ENCODE measurements at regions not wholly inside any gene's neighbourhood (a gene's known extent, or its start where the extent isn't known, plus 50 kb on each side); places are given as distances from the start of the nearest gene placed in this dataset.

DNA sequence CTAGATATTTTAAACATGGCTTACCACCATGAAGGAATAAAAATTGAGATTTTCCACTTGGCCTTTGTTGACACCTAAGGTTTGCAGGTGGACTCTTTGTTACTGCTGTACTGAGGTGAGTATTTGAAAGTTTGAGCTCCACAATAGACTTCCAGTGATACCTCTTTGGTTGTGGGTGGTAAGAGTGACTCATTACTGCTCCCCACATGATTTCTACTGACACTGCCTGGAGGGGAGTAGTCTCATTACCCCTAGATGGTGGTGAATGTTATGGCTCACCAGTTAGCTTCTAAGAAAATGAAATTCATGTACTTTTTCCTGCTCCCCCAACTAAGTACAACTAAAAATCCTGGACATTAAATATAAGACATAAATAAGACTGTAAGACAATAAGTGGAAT lies 1183.1 kb upstream of the TMEFF2 start:
- DNase-seq (ENCODE audit: low spot score) = no peak
- POLR2A ChIA-PET (ENCODE audit: low non-redundant PET) = no interaction called here
- H3K9me3 ChIP-seq (ENCODE audit: low read depth, low read length, poor library complexity, severe bottlenecking) = no peaks in the 10 kb centered on the region
- no peaks in the 10 kb centered on the region for H3K36me3 ChIP-seq (ENCODE audit: insufficient read depth, low read length, poor library complexity, severe bottlenecking)
- no peak for TF ChIP-seq EZH2 (IDR thresholded peaks at IDR 0.05; ENCODE audit: borderline replicate concordance, low read depth, low read length, poor library complexity, severe bottlenecking)
- TF ChIP-seq, protein P1, sequence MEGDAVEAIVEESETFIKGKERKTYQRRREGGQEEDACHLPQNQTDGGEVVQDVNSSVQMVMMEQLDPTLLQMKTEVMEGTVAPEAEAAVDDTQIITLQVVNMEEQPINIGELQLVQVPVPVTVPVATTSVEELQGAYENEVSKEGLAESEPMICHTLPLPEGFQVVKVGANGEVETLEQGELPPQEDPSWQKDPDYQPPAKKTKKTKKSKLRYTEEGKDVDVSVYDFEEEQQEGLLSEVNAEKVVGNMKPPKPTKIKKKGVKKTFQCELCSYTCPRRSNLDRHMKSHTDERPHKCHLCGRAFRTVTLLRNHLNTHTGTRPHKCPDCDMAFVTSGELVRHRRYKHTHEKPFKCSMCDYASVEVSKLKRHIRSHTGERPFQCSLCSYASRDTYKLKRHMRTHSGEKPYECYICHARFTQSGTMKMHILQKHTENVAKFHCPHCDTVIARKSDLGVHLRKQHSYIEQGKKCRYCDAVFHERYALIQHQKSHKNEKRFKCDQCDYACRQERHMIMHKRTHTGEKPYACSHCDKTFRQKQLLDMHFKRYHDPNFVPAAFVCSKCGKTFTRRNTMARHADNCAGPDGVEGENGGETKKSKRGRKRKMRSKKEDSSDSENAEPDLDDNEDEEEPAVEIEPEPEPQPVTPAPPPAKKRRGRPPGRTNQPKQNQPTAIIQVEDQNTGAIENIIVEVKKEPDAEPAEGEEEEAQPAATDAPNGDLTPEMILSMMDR (conservative IDR thresholded peaks at IDR 0.05; ENCODE audit: low read depth, low read length) = no peak
- H3K4me3 ChIP-seq (ENCODE audit: low read depth, low read length, poor library complexity, severe bottlenecking) = no peak overlapping the region
- CTCF ChIA-PET = no interaction called here
- BruUV-seq (replicated peaks) = no TSS peak
- no peaks in the 10 kb centered on the region for H3K4me1 ChIP-seq (ENCODE audit: insufficient read depth, low read length, poor library complexity, severe bottlenecking)
- intact Hi-C loops (cut with micrococcal nuclease; ENCODE audit: unreplicated experiment) = no loop called here
- no peaks in the 10 kb centered on the region for H3K27me3 ChIP-seq (replicated peaks; ENCODE audit: insufficient read depth, low read depth, low read length, poor library complexity)
- no peak overlapping the region for H3K27ac ChIP-seq (ENCODE audit: low read depth, low read length, poor library complexity, severe bottlenecking)

DNA sequence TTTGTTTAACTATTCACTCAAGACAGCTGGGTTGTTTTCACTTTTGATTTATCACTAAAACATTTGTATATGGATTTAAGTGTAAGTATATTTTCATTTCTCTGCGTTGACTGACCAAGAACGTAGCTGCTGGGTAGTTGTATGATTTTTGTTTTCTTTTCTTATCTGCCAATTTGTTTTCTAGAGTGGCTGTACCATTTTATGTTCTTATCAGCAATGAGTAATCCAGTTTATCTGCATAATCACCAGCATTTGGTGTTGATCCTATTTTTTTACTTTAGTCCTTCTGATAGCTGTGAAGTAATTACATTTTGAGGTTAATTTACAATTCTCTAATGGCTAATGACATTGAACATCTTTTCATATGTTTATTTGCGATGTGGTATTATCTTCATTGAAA lies 1178.4 kb upstream of the TMEFF2 start:
- H3K9me3 ChIP-seq (ENCODE audit: low read depth, low read length, poor library complexity, severe bottlenecking) = no peaks in the 10 kb centered on the region
- DNase-seq (ENCODE audit: low spot score) = no peak
- H3K27ac ChIP-seq (ENCODE audit: low read depth, low read length, poor library complexity, severe bottlenecking) = no peak overlapping the region
- POLR2A ChIA-PET (ENCODE audit: low non-redundant PET) = no interaction called here
- intact Hi-C loops (cut with micrococcal nuclease; ENCODE audit: unreplicated experiment) = no loop called here
- no peaks in the 10 kb centered on the region for H3K36me3 ChIP-seq (ENCODE audit: insufficient read depth, low read length, poor library complexity, severe bottlenecking)
- CTCF ChIA-PET = no interaction called here
- no peaks in the 10 kb centered on the region for H3K4me1 ChIP-seq (ENCODE audit: insufficient read depth, low read length, poor library complexity, severe bottlenecking)
- no peak overlapping the region for H3K4me3 ChIP-seq (ENCODE audit: low read depth, low read length, poor library complexity, severe bottlenecking)
- no peak for TF ChIP-seq EZH2 (IDR thresholded peaks at IDR 0.05; ENCODE audit: borderline replicate concordance, low read depth, low read length, poor library complexity, severe bottlenecking)
- TF ChIP-seq, protein P1 (conservative IDR thresholded peaks at IDR 0.05; ENCODE audit: low read depth, low read length) = no peak
- no TSS peak for BruUV-seq (replicated peaks)
- no peaks in the 10 kb centered on the region for H3K27me3 ChIP-seq (replicated peaks; ENCODE audit: insufficient read depth, low read depth, low read length, poor library complexity)

DNA sequence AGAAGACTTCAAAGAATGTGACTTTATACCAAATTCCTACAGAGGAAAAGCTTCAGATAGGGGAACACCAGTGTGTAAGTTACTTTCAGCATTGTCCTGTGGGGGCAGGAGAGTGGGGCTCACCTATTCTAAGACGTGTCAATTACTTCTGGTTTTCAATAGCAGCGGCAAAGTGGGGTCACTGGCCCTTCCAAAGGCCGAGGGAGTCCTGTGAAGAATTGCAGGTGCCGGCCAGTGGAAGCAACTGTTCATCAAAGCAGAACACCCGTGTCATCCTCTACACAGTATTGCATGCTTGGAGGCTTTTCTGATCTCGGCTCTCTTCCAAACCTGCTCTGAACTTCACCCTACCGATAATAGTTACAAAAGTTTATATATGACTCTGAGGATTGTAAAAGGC lies 1176.5 kb upstream of the TMEFF2 start:
- POLR2A ChIA-PET (ENCODE audit: low non-redundant PET) = no interaction called here
- Histone ChIP-seq H3K4me1 (ENCODE audit: insufficient read depth, low read length, poor library complexity, severe bottlenecking) (no peaks in the 10 kb centered on the region), H3K4me3 (ENCODE audit: low read depth, low read length, poor library complexity, severe bottlenecking) (no peak overlapping the region), H3K36me3 (ENCODE audit: insufficient read depth, low read length, poor library complexity, severe bottlenecking) (no peaks in the 10 kb centered on the region), H3K9me3 (ENCODE audit: low read depth, low read length, poor library complexity, severe bottlenecking) (no peaks in the 10 kb centered on the region), H3K27ac (ENCODE audit: low read depth, low read length, poor library complexity, severe bottlenecking) (no peak overlapping the region), H3K27me3 (replicated peaks; ENCODE audit: insufficient read depth, low read depth, low read length, poor library complexity) (no peaks in the 10 kb centered on the region)
- intact Hi-C loops (cut with micrococcal nuclease; ENCODE audit: unreplicated experiment) = no loop called here
- BruUV-seq (replicated peaks) = no TSS peak
- CTCF ChIA-PET = no interaction called here
- DNase-seq (ENCODE audit: low spot score) = no peak
- TF ChIP-seq EZH2 (IDR thresholded peaks at IDR 0.05; ENCODE audit: borderline replicate concordance, low read depth, low read length, poor library complexity, severe bottlenecking) = no peak
- TF ChIP-seq, protein P1 (conservative IDR thresholded peaks at IDR 0.05; ENCODE audit: low read depth, low read length) = no peak
